ENCODE measurements at regions not wholly inside any gene's neighbourhood (a gene's known extent, or its start where the extent isn't known, plus 50 kb on each side); places are given as distances from the start of the nearest gene placed in this dataset.

GRCh38 chr4:59387759-59388758 is 1812.1 kb upstream of the ADGRL3 start:
- no peak for TF ChIP-seq CTCF (IDR thresholded peaks at IDR 0.05; ENCODE audit: low read depth, low read length, missing control alignments)
- no peak for DNase-seq (ENCODE audit: extremely low read depth, low read depth)
- H3K4me3 ChIP-seq (replicated peaks; ENCODE audit: low read depth, low read length), result no peak overlapping the region

GRCh38 chr4:59393780-59394179 is 1806.3 kb upstream of the ADGRL3 start:
- no peak for DNase-seq (ENCODE audit: extremely low read depth, low read depth)
- H3K4me3 ChIP-seq (replicated peaks; ENCODE audit: low read depth, low read length), result no peak overlapping the region
- no peak for TF ChIP-seq CTCF (IDR thresholded peaks at IDR 0.05; ENCODE audit: low read depth, low read length, missing control alignments)

- no peak overlapping the region for H3K4me3 ChIP-seq (replicated peaks; ENCODE audit: low read depth, low read length)
- DNase-seq (ENCODE audit: extremely low read depth, low read depth), result no peak
- TF ChIP-seq CTCF (IDR thresholded peaks at IDR 0.05; ENCODE audit: low read depth, low read length, missing control alignments), result no peak
These were observed 1799.8 kb upstream of the ADGRL3 start for GRCh38 chr4:59400334-59400733.

- DNase-seq (ENCODE audit: extremely low read depth, low read depth), result no peak
- no peak overlapping the region for H3K4me3 ChIP-seq (replicated peaks; ENCODE audit: low read depth, low read length)
- no peak for TF ChIP-seq CTCF (IDR thresholded peaks at IDR 0.05; ENCODE audit: low read depth, low read length, missing control alignments)
These were observed 1790.5 kb upstream of the ADGRL3 start for GRCh38 chr4:59409647-59410046.

GRCh38 chr4:59412739-59413138 is 1787.4 kb upstream of the ADGRL3 start:
- DNase-seq (ENCODE audit: extremely low read depth, low read depth), result no peak
- H3K4me3 ChIP-seq (replicated peaks; ENCODE audit: low read depth, low read length), result no peak overlapping the region
- no peak for TF ChIP-seq CTCF (IDR thresholded peaks at IDR 0.05; ENCODE audit: low read depth, low read length, missing control alignments)

GRCh38 chr4:59455751-59456150 is 1744.4 kb upstream of the ADGRL3 start:
- DNase-seq (ENCODE audit: extremely low read depth, low read depth), result no peak
- no peak for TF ChIP-seq CTCF (IDR thresholded peaks at IDR 0.05; ENCODE audit: low read depth, low read length, missing control alignments)
- H3K4me3 ChIP-seq (replicated peaks; ENCODE audit: low read depth, low read length), result no peak overlapping the region
